Testis (tissue), 2 donors: ENCODE measurements at regions not wholly inside any gene's neighbourhood (a gene's known extent, or its start where the extent isn't known, plus 50 kb on each side); places are given as distances from the start of the nearest gene placed in this dataset.

Experiments used
- DNase-seq: peaks from one replicate; pipeline ENCODE4 v3.0.0-alpha.2; 2019
- H3K27ac ChIP-seq, 2 donors: fragments of 200-600 bp; sonication (generic); one replicate each; pipeline ENCODE4 v1.5.1; 2019
- H3K27me3 ChIP-seq: fragments of 200-600 bp; sonication (generic); one replicate; pipeline ENCODE4 v1.5.1; 2019
- H3K36me3 ChIP-seq: fragments of 200-600 bp; sonication (generic); one replicate; pipeline ENCODE4 v1.5.1; 2017; ENCODE audit warnings: low read depth; ENCODE audit errors: missing control alignments
- H3K4me1 ChIP-seq: fragments of 200-600 bp; sonication (generic); one replicate; pipeline ENCODE4 v1.5.1; 2019
- H3K4me3 ChIP-seq, 2 donors: fragments of 200-600 bp; sonication (generic); one replicate each; pipeline ENCODE4 v1.5.1; 2017 to 2019
- H3K9me3 ChIP-seq: fragments of 200-600 bp; sonication (generic); one replicate; pipeline ENCODE4 v1.5.1; 2017
- POLR2A ChIP-seq: fragments of 450-650 bp; IDR thresholded peaks from one replicate; pipeline ENCODE4 v1.6.1; 2017; ENCODE audit warnings: antibody characterized with exemption, mild to moderate bottlenecking, moderate library complexity
- WGBS, 2 donors: methylation state at CpG; one replicate each; pipeline ENCODE4 v1.1.5; 2018; 5-methylcytosine and 5-hydroxymethylcytosine counted together
- intact Hi-C: fragments of 100-400 bp; cut with DNase I; formaldehyde crosslinking; loops from one replicate; pipeline ENCODE4 v1.15.1; 2023; ENCODE audit warnings: low total_unique reads
- TF ChIP-seq, protein P1 (sequence below), 3 experiments: fragments of 450-650 bp in 2 of 3; fragments of 200-600 bp in 1 of 3; sonication (generic) in 1 of 3; IDR thresholded peaks; one replicate each; pipeline ENCODE4 v1.5.1; 2016 to 2019; ENCODE audit warnings: antibody characterized with exemption in 3 of 3, mild to moderate bottlenecking in 2 of 3, moderate library complexity in 1 of 3

DNA sequence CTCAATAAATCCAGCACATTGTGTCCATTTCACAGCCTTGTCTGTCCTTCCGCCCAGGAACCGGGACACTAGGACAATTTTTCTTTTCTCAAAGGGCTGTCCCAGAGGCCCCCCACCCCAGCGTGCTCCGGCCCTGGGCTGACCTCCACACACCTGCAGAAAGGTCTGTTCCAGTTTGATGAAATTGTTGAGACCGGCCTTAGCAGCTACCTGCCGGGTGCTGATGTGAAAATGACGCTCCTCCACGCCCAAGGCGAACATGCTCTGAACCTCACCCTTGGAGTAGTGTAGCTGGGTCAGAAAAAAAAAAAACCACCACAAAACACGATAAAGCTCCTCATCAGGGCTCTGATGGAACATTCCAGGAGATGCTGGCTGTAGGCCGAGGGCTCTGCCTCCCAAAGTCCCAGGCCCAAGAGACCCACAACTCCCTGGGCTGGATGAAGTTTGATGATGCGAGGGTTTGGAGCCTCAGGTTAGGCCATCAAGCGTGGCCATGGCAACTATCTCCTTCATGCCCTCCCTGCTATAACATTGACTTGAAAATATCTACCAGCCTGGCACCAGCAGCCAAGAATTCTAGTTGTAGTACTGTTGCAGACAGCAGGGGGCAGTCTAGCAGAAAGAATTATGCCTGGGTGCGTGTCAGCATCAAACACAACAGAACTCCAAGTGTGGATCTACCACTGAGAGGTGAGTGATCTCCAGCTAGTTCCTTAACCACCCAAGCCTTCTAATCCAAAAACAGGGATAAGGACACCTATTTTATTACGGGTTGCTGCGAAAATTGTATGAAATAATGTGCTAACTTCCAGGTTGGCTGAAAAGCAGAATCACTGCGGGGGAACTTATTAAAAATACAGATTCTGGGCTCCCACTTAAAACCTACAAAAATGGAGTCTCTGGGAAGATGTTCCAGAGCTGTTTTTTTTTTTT lies 62.1 kb downstream of the RMI2 start:
- Histone ChIP-seq H3K4me1 (peaks cover 5% of the 10 kb centered on the region), H3K9me3 (no peaks in the 10 kb centered on the region), H3K36me3 (no peaks in the 10 kb centered on the region), H3K4me3 (no peak overlapping the region), H3K27me3 (no peaks in the 10 kb centered on the region), H3K27ac (no peak overlapping the region)
- DNase-seq = peak; percentile 80
- intact Hi-C loops = no loop called here
- TF ChIP-seq POLR2A = no peak
- TF ChIP-seq, protein P1, sequence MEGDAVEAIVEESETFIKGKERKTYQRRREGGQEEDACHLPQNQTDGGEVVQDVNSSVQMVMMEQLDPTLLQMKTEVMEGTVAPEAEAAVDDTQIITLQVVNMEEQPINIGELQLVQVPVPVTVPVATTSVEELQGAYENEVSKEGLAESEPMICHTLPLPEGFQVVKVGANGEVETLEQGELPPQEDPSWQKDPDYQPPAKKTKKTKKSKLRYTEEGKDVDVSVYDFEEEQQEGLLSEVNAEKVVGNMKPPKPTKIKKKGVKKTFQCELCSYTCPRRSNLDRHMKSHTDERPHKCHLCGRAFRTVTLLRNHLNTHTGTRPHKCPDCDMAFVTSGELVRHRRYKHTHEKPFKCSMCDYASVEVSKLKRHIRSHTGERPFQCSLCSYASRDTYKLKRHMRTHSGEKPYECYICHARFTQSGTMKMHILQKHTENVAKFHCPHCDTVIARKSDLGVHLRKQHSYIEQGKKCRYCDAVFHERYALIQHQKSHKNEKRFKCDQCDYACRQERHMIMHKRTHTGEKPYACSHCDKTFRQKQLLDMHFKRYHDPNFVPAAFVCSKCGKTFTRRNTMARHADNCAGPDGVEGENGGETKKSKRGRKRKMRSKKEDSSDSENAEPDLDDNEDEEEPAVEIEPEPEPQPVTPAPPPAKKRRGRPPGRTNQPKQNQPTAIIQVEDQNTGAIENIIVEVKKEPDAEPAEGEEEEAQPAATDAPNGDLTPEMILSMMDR (IDR thresholded peaks at IDR 0.05) = peak; percentile 57 to 82 (median 64)
- WGBS, 2 donors = 87% methylated on average over 16 to 17 of the region's 17 CpGs

DNA sequence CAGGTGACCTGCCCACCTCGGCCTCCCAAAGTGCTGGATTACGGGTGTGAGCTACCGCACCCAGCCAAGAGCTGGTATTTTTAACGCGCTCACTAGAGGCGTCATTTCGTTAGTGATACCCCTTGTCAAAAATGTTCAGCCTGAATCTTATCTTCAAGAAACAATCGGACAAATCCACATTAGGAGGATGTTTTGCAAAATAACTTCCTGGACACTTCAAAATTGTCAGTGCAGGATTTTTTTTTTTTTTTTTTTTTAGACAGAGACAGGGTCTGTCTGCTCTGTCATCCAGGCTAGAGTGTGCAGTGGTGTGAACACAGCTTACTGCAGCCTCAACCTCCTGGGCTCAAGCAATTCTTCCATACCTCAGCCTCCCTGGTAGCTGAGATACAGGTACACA lies 63.0 kb downstream of the RMI2 start:
- H3K27ac ChIP-seq = no peak overlapping the region
- WGBS, 2 donors = 85 to 89% methylated on average over 8 of the region's 8 CpGs
- H3K4me3 ChIP-seq = no peak overlapping the region
- DNase-seq = no peak
- intact Hi-C loops = no loop called here
- no peaks in the 10 kb centered on the region for H3K27me3 ChIP-seq
- H3K9me3 ChIP-seq = no peaks in the 10 kb centered on the region
- H3K4me1 ChIP-seq = no peaks in the 10 kb centered on the region
- TF ChIP-seq, protein P1 (IDR thresholded peaks at IDR 0.05) = no peak
- no peak for TF ChIP-seq POLR2A
- H3K36me3 ChIP-seq = no peaks in the 10 kb centered on the region

DNA sequence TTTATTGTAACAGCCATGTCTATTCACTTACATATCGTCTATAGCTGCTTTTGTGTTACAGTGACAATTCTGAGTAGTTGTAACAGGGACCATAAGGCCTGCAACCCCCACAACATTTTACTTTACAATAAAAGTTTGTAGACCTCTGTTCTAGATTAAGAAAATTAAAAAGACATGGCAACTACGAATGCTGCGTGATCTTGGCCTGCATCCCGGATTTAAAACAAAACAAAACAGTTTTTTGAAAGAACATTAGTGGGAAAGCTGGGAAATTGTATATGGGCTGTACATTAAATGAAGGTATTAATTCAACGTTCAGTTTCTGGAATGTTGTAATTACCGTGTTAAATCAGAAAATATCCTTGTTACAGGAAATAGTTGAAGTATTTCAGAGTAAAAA lies 64.1 kb downstream of the RMI2 start:
- TF ChIP-seq POLR2A = no peak
- TF ChIP-seq, protein P1 (IDR thresholded peaks at IDR 0.05) = no peak
- 59 to 68% methylated on average over 6 of the region's 6 CpGs for WGBS, 2 donors
- H3K4me3 ChIP-seq = no peak overlapping the region
- no peaks in the 10 kb centered on the region for H3K36me3 ChIP-seq
- H3K9me3 ChIP-seq = no peaks in the 10 kb centered on the region
- no peak overlapping the region for H3K27ac ChIP-seq
- DNase-seq = no peak
- H3K4me1 ChIP-seq = no peaks in the 10 kb centered on the region
- intact Hi-C loops = no loop called here
- H3K27me3 ChIP-seq = no peaks in the 10 kb centered on the region

DNA sequence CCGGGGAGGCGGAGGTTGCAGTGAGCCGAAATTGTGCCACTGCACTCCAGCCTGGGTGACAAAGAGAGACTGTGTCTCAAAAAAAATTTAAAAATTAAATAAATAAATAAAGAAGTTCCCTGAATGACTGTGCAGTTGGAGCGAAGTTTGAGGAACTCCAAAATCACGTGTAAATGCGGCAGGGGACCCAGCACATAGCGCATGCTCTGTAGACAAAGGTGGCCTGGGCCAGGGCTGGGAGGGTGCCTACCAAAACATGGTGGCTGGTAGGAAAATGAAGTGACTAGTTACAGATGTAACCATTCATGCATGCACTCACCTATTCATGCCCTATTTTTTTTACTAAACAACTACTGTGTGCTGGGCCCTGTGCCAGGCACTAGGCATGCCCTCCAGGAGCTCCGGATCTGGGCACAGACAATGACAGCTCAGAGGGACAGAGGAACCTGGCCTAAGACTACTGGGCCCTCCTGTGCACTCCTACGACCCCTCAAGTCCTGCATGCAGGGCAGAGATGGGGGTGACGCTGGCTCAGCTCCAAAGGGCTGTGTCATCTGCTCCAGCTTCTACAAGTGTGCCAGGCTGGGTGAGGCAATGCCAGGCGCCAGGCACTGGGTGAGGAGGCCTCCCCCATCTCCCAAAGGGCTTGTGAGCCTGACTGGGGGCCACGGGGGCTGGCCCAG lies 65.3 kb downstream of the RMI2 start:
- Histone ChIP-seq H3K36me3 (no peaks in the 10 kb centered on the region), H3K4me3 (no peak overlapping the region), H3K4me1 (no peaks in the 10 kb centered on the region), H3K9me3 (no peaks in the 10 kb centered on the region), H3K27me3 (no peaks in the 10 kb centered on the region), H3K27ac (no peak overlapping the region)
- WGBS, 2 donors = 81 to 82% methylated on average over 9 to 12 of the region's 12 CpGs
- TF ChIP-seq, protein P1 (IDR thresholded peaks at IDR 0.05) = no peak
- no peak for TF ChIP-seq POLR2A
- DNase-seq = no peak
- intact Hi-C loops = no loop called here
